H1 (cell line): ENCODE measurements at regions not wholly inside any gene's neighbourhood (a gene's known extent, or its start where the extent isn't known, plus 50 kb on each side); places are given as distances from the start of the nearest gene placed in this dataset.

Experiments used
- CTCF ChIA-PET: fragments of 300-600 bp; sonication (Branson Sonifier 250); formaldehyde crosslinking; loops from one replicate; lab custom pipeline; 2021; ENCODE audit not compliant: partially characterized antibody; lab: Charles Lee
- POLR2A ChIA-PET: fragments of 300-600 bp; sonication (Branson Sonifier 250); formaldehyde crosslinking; loops from one replicate; lab custom pipeline; 2021; ENCODE audit warnings: inconsistent platforms; ENCODE audit not compliant: partially characterized antibody; lab: Charles Lee
- DNase-seq, 2 experiments: peaks; one replicate each; pipeline versions ENCODE4 v3.0.0 to v3.0.0-alpha.2; 2010 to 2022; ENCODE audit warnings: low spot score in 2 of 2, low read depth in 1 of 2, mixed read lengths in 1 of 2
- FAIRE-seq: peaks from 2 replicates; lab custom pipeline; 2011; peaks lifted over from hg19 to GRCh38; lab: Jason Lieb, UNC
- H2AFZ ChIP-seq: 2 replicates; pipeline ENCODE4 v1.8.1; 2012; ENCODE audit warnings: low read length, inconsistent platforms
- H2AK5ac ChIP-seq: 2 replicates; pipeline ENCODE4 v1.6.1; 2013; ENCODE audit warnings: low read depth, low read length
- H2BK120ac ChIP-seq: replicated peaks from 2 replicates; pipeline ENCODE3; 2013; ENCODE audit warnings: low read depth, low read length, inconsistent platforms
- H2BK12ac ChIP-seq: 2 replicates; pipeline ENCODE4 v1.6.1; 2013; ENCODE audit warnings: low read depth, low read length
- H2BK15ac ChIP-seq: 2 replicates; pipeline ENCODE4 v1.6.1; 2013; ENCODE audit warnings: low read length
- H2BK20ac ChIP-seq: 2 replicates; pipeline ENCODE4 v1.6.1; 2013; ENCODE audit warnings: low read length
- H2BK5ac ChIP-seq: 2 replicates; pipeline ENCODE4 v1.6.1; 2013; ENCODE audit warnings: low read depth, low read length
- H3K14ac ChIP-seq: 2 replicates; pipeline ENCODE4 v1.6.1; 2013; ENCODE audit warnings: inconsistent platforms; ENCODE audit not compliant: insufficient read length
- H3K18ac ChIP-seq: 2 replicates; pipeline ENCODE4 v1.6.1; 2013; ENCODE audit warnings: low read length; ENCODE audit errors: extremely low read depth
- H3K23ac ChIP-seq: 2 replicates; pipeline ENCODE4 v1.6.1; 2013; ENCODE audit warnings: inconsistent platforms; ENCODE audit not compliant: insufficient read length
- H3K23me2 ChIP-seq: 2 replicates; pipeline ENCODE4 v1.6.1; 2013; ENCODE audit warnings: low read depth, low read length
- H3K27ac ChIP-seq: 2 replicates; pipeline ENCODE4 v1.6.1; 2011; ENCODE audit warnings: low read depth, low read length, inconsistent platforms
- H3K27me3 ChIP-seq, 4 experiments: replicated peaks in 1 of 4; 1 replicate in 1 of 4; 2 replicates in 3 of 4; pipeline versions ENCODE4 v1.6.1 to v1.8.1; 2011 to 2013; ENCODE audit warnings: low read length in 3 of 4, mild to moderate bottlenecking in 3 of 4, inconsistent platforms in 2 of 4, mixed read lengths in 2 of 4, moderate library complexity in 1 of 4; ENCODE audit not compliant: control insufficient read depth in 3 of 4, insufficient read depth in 3 of 4; ENCODE audit errors: extremely low read depth in 1 of 4
- H3K36me3 ChIP-seq, 4 experiments: 2 replicates each; pipeline versions ENCODE4 v1.6.1 to v1.8.1; 2011 to 2013; ENCODE audit warnings: mild to moderate bottlenecking in 4 of 4, low read length in 3 of 4, moderate library complexity in 2 of 4, control low read depth in 1 of 4, inconsistent platforms in 1 of 4; ENCODE audit not compliant: insufficient read depth in 4 of 4, control insufficient read depth in 2 of 4
- H3K4ac ChIP-seq: replicated peaks from 2 replicates; pipeline ENCODE3; 2013; ENCODE audit warnings: low read length, low read depth, mixed read lengths, inconsistent platforms; ENCODE audit not compliant: insufficient read length
- H3K4me1 ChIP-seq, 4 experiments: replicated peaks in 1 of 4; 1 replicate in 1 of 4; 2 replicates in 3 of 4; pipeline versions ENCODE4 v1.6.1 to v1.8.1; 2011 to 2013; ENCODE audit warnings: low read length in 3 of 4, inconsistent platforms in 2 of 4, mixed read lengths in 1 of 4; ENCODE audit not compliant: insufficient read depth in 4 of 4, control insufficient read depth in 3 of 4
- H3K4me2 ChIP-seq, 2 experiments: 2 replicates each; pipeline versions ENCODE4 v1.6.1 to v1.8.1; 2011 to 2013; ENCODE audit warnings: low read depth in 2 of 2, low read length in 2 of 2, control low read depth in 1 of 2, inconsistent platforms in 1 of 2, mild to moderate bottlenecking in 1 of 2; ENCODE audit not compliant: insufficient read depth in 1 of 2
- H3K4me3 ChIP-seq, 4 experiments: fragments of 200-600, 300-600 bp in 1 of 4; sonication (generic), shearing (Covaris generic), sonication (Bioruptor Twin) in 1 of 4; 2 replicates each; pipeline versions ENCODE4 v1.5.1 to v1.8.1; 2011 to 2016; ENCODE audit warnings: low read length in 4 of 4, low read depth in 3 of 4, control low read depth in 2 of 4, inconsistent platforms in 2 of 4, mild to moderate bottlenecking in 2 of 4, mixed read lengths in 1 of 4, moderate library complexity in 1 of 4; ENCODE audit not compliant: insufficient read depth in 2 of 4; ENCODE audit errors: extremely low read depth in 1 of 4
- H3K56ac ChIP-seq: replicated peaks from 2 replicates; pipeline ENCODE3; 2013; ENCODE audit warnings: low read depth, mild to moderate bottlenecking, mixed read lengths, low read length, inconsistent platforms; ENCODE audit not compliant: insufficient read length
- H3K79me1 ChIP-seq: 2 replicates; pipeline ENCODE4 v1.6.1; 2013; ENCODE audit warnings: low read depth, low read length, control low read depth
- H3K79me2 ChIP-seq, 2 experiments: 2 replicates each; pipeline versions ENCODE4 v1.6.1 to v1.8.1; 2012 to 2013; ENCODE audit warnings: low read length in 2 of 2, mild to moderate bottlenecking in 2 of 2, inconsistent platforms in 1 of 2; ENCODE audit not compliant: insufficient read depth in 2 of 2, control insufficient read depth in 1 of 2
- H3K9ac ChIP-seq, 4 experiments: replicated peaks in 1 of 4; 1 replicate in 1 of 4; 2 replicates in 3 of 4; pipeline versions ENCODE4 v1.6.1 to v1.8.1; 2011 to 2013; ENCODE audit warnings: low read depth in 3 of 4, low read length in 3 of 4, control low read depth in 2 of 4, mild to moderate bottlenecking in 2 of 4, moderate library complexity in 2 of 4, inconsistent platforms in 1 of 4; ENCODE audit errors: extremely low read depth in 1 of 4
- H3K9me3 ChIP-seq, 2 experiments: 2 replicates each; pipeline versions ENCODE4 v1.6.1 to v1.8.1; 2012 to 2013; ENCODE audit warnings: mild to moderate bottlenecking in 2 of 2, moderate library complexity in 2 of 2, control low read depth in 1 of 2, inconsistent platforms in 1 of 2, low read depth in 1 of 2, low read length in 1 of 2, mixed read lengths in 1 of 2; ENCODE audit not compliant: insufficient read depth in 2 of 2
- H4K20me1 ChIP-seq, 2 experiments: replicated peaks in 1 of 2; 2 replicates each; pipeline versions ENCODE3 to v1.8.1; 2011 to 2013; ENCODE audit warnings: inconsistent platforms in 2 of 2, low read length in 2 of 2, mild to moderate bottlenecking in 1 of 2; ENCODE audit not compliant: insufficient read depth in 2 of 2, control insufficient read depth in 1 of 2
- H4K5ac ChIP-seq: 2 replicates; pipeline ENCODE4 v1.6.1; 2013; ENCODE audit warnings: low read length, low read depth, mixed read lengths, inconsistent platforms; ENCODE audit not compliant: insufficient read length
- H4K8ac ChIP-seq: 2 replicates; pipeline ENCODE4 v1.8.0; 2013; ENCODE audit warnings: mild to moderate bottlenecking, moderate library complexity, low read length, inconsistent platforms; ENCODE audit not compliant: insufficient read depth; ENCODE audit errors: extremely low read depth
- H4K91ac ChIP-seq: replicated peaks from 2 replicates; pipeline ENCODE3; 2013; ENCODE audit warnings: low read length, mixed read lengths, inconsistent platforms; ENCODE audit not compliant: insufficient read length
- ATF2 ChIP-seq: IDR thresholded peaks from 2 replicates; pipeline ENCODE4 v1.6.1; 2012; ENCODE audit warnings: low read length, inconsistent platforms
- CBX8 ChIP-seq: fragments of 300-800, 300-1000 bp; sonication (generic); IDR thresholded peaks from 2 replicates; pipeline ENCODE4 v1.7.1; 2016; ENCODE audit warnings: low read depth, low read length, borderline replicate concordance
- CREB1 ChIP-seq: IDR thresholded peaks from 2 replicates; pipeline ENCODE4 v1.6.1; 2012; ENCODE audit warnings: inconsistent platforms
- CTBP2 ChIP-seq: IDR thresholded peaks from 2 replicates; pipeline ENCODE4 v1.7.0; 2011; ENCODE audit warnings: borderline replicate concordance, mild to moderate bottlenecking, moderate library complexity, mixed read lengths, low read length; ENCODE audit not compliant: insufficient read depth, insufficient read length
- EZH2 ChIP-seq: fragments of 200-600 bp; sonication (generic); IDR thresholded peaks from 2 replicates; pipeline ENCODE4 v1.7.1; 2012; ENCODE audit warnings: low read depth, mild to moderate bottlenecking, moderate library complexity, low read length, inconsistent platforms; ENCODE audit not compliant: severe bottlenecking
- KDM1A ChIP-seq: fragments of 200-600, 300-600 bp; sonication (generic); IDR thresholded peaks from 2 replicates; pipeline ENCODE4 v1.7.1; 2016; ENCODE audit warnings: mild to moderate bottlenecking, low read length, borderline replicate concordance
- MAFK ChIP-seq: IDR thresholded peaks from 2 replicates; pipeline ENCODE4 v1.6.1; 2012; ENCODE audit warnings: low read depth, mild to moderate bottlenecking, improper control_type of control experiment, low read length
- MAX ChIP-seq: IDR thresholded peaks from 2 replicates; pipeline ENCODE4 v1.6.1; 2012; ENCODE audit warnings: inconsistent platforms
- RNF2 ChIP-seq: fragments of 200-900, 300-1000 bp; sonication (generic); IDR thresholded peaks from 2 replicates; pipeline ENCODE4 v1.7.1; 2016; ENCODE audit warnings: borderline replicate concordance, low read depth, mild to moderate bottlenecking, antibody characterized with exemption, low read length; ENCODE audit not compliant: poor library complexity, severe bottlenecking; ENCODE audit errors: missing control alignments
- RXRA ChIP-seq: IDR thresholded peaks from 2 replicates; pipeline ENCODE4 v1.6.1; 2011; ENCODE audit warnings: low read depth, mild to moderate bottlenecking, low read length, moderate library complexity; ENCODE audit not compliant: insufficient read depth
- SAP30 ChIP-seq: fragments of 300-600 bp; sonication (generic); IDR thresholded peaks from 2 replicates; pipeline ENCODE4 v1.7.1; 2012; ENCODE audit warnings: low read length, moderate library complexity, mild to moderate bottlenecking, inconsistent platforms; ENCODE audit not compliant: insufficient read depth, insufficient replicate concordance
- SP1 ChIP-seq: IDR thresholded peaks from 2 replicates; pipeline ENCODE4 v1.6.1; 2011; ENCODE audit warnings: low read depth, low read length
- SP4 ChIP-seq: IDR thresholded peaks from 2 replicates; pipeline ENCODE4 v1.6.1; 2012; ENCODE audit warnings: low read length, inconsistent platforms
- WGBS, 2 experiments: shearing (Covaris generic) in 1 of 2; methylation state at CpG; one replicate each; pipeline versions ENCODE4 v1.1.6 to v1.1.7; 2013 to 2015; ENCODE audit warnings: low lambda C conversion rate in 2 of 2, mixed read lengths in 2 of 2, inconsistent platforms in 1 of 2, low coverage in 1 of 2, missing lambda C conversion rate in 1 of 2; ENCODE audit not compliant: insufficient replicate concordance in 2 of 2, insufficient coverage in 1 of 2, insufficient read length in 1 of 2; ENCODE audit errors: extremely low coverage in 1 of 2, missing lambda C conversion rate in 1 of 2; 5-methylcytosine and 5-hydroxymethylcytosine counted together

GRCh38 chr16:59840169-59840568 is 1106.1 kb upstream of the GOT2 start:
- no peak overlapping the region for H4K91ac ChIP-seq
- 92% methylated on average over 3 of the region's 3 CpGs; no CpG with 5 or more reads in 1 of the 2 experiments for WGBS, 2 experiments
- POLR2A ChIA-PET: no interaction called here
- DNase-seq (no peak), FAIRE-seq (no peak)
- no peak overlapping the region for H3K23ac ChIP-seq
- H3K56ac ChIP-seq: no peak overlapping the region
- peaks cover 4 to 6% of the 10 kb centered on the region in 2 experiments for H3K9me3 ChIP-seq
- H4K20me1 ChIP-seq: no peaks in the 10 kb centered on the region
- H3K14ac ChIP-seq: no peak overlapping the region
- H3K18ac ChIP-seq: no peak overlapping the region
- H2AK5ac ChIP-seq: no peak overlapping the region
- H2BK15ac ChIP-seq: no peak overlapping the region
- no peak overlapping the region for H3K4ac ChIP-seq
- no peaks in the 10 kb centered on the region for H3K79me2 ChIP-seq
- H4K5ac ChIP-seq: no peak overlapping the region
- H2BK120ac ChIP-seq: no peak overlapping the region
- CTCF ChIA-PET: no interaction called here
- no peak overlapping the region for H3K4me3 ChIP-seq
- no peaks in the 10 kb centered on the region for H3K27me3 ChIP-seq
- H3K27ac ChIP-seq: no peak overlapping the region
- no peak overlapping the region for H3K9ac ChIP-seq
- H2BK12ac ChIP-seq: no peak overlapping the region
- no peaks in the 10 kb centered on the region for H3K23me2 ChIP-seq
- H3K4me1 ChIP-seq: no peaks in the 10 kb centered on the region
- H2BK20ac ChIP-seq: no peak overlapping the region
- no peak overlapping the region for H2BK5ac ChIP-seq
- H3K4me2 ChIP-seq: no peak overlapping the region
- no peaks in the 10 kb centered on the region for H3K79me1 ChIP-seq
- H3K36me3 ChIP-seq: no peaks in the 10 kb centered on the region
- no peak overlapping the region for H4K8ac ChIP-seq
- no peak overlapping the region for H2AFZ ChIP-seq
- TF ChIP-seq SAP30 (no peak), SP1 (no peak), CTBP2 (no peak), CREB1 (no peak), KDM1A (no peak), EZH2 (no peak), MAX (no peak), SP4 (no peak), CBX8 (no peak), RXRA (no peak), ATF2 (no peak), RNF2 (no peak), MAFK (no peak)
